H9 (cell line): ENCODE measurements at regions not wholly inside any gene's neighbourhood (a gene's known extent, or its start where the extent isn't known, plus 50 kb on each side); places are given as distances from the start of the nearest gene placed in this dataset.

ENCODE experiments used
- DNase-seq: peaks from one replicate; pipeline ENCODE4 v3.0.0-alpha.2; 2017
- H2AFZ ChIP-seq: one replicate; pipeline ENCODE4 v1.6.1; 2013; ENCODE audit warnings: mild to moderate bottlenecking, low read length, control low read depth, moderate library complexity
- H2AK5ac ChIP-seq: 2 replicates; pipeline ENCODE4 v1.6.1; 2013; ENCODE audit warnings: low read length, control low read depth, mixed read lengths; ENCODE audit not compliant: insufficient read length
- H2BK120ac ChIP-seq: one replicate; pipeline ENCODE4 v1.6.1; 2013; ENCODE audit warnings: low read depth, mild to moderate bottlenecking, low read length, control low read depth, inconsistent platforms; ENCODE audit not compliant: poor library complexity, severe bottlenecking
- H2BK12ac ChIP-seq: 2 replicates; pipeline ENCODE4 v1.6.1; 2013; ENCODE audit warnings: low read length, control low read depth, mixed read lengths, low read depth; ENCODE audit not compliant: insufficient read length
- H2BK15ac ChIP-seq: 2 replicates; pipeline ENCODE4 v1.6.1; 2013; ENCODE audit warnings: low read depth, low read length, control low read depth
- H2BK20ac ChIP-seq: one replicate; pipeline ENCODE4 v1.6.1; 2013; ENCODE audit warnings: low read depth, mild to moderate bottlenecking, low read length, control low read depth, inconsistent platforms; ENCODE audit not compliant: poor library complexity, severe bottlenecking
- H2BK5ac ChIP-seq: 2 replicates; pipeline ENCODE4 v1.6.1; 2013; ENCODE audit warnings: low read length, control low read depth, mixed read lengths; ENCODE audit not compliant: insufficient read length
- H3K14ac ChIP-seq: 2 replicates; pipeline ENCODE4 v1.6.1; 2013; ENCODE audit warnings: low read length, control low read depth; ENCODE audit not compliant: insufficient read depth
- H3K18ac ChIP-seq: 2 replicates; pipeline ENCODE4 v1.6.1; 2013; ENCODE audit warnings: low read depth, mild to moderate bottlenecking, mixed read lengths, low read length, control low read depth; ENCODE audit not compliant: insufficient read length
- H3K23ac ChIP-seq: 2 replicates; pipeline ENCODE4 v1.6.1; 2013; ENCODE audit warnings: low read length, control low read depth, mixed read lengths, low read depth; ENCODE audit not compliant: insufficient read length
- H3K23me2 ChIP-seq: 2 replicates; pipeline ENCODE4 v1.6.1; 2013; ENCODE audit warnings: low read depth, mild to moderate bottlenecking, mixed read lengths, low read length, control low read depth; ENCODE audit not compliant: insufficient read length, poor library complexity, severe bottlenecking
- H3K27ac ChIP-seq: 2 replicates; pipeline ENCODE4 v1.5.1; 2013; ENCODE audit warnings: low read length, control low read depth, mixed read lengths, low read depth; ENCODE audit not compliant: insufficient read length
- H3K27me3 ChIP-seq: 2 replicates; pipeline ENCODE4 v1.6.1; 2013; ENCODE audit warnings: low read length, control low read depth, inconsistent platforms; ENCODE audit not compliant: insufficient read depth
- H3K4ac ChIP-seq: 2 replicates; pipeline ENCODE4 v1.6.1; 2013; ENCODE audit warnings: low read depth, mild to moderate bottlenecking, control low read depth, inconsistent platforms, low read length, moderate library complexity
- H3K4me1 ChIP-seq: 2 replicates; pipeline ENCODE4 v1.6.1; 2013; ENCODE audit warnings: low read length, control low read depth, inconsistent platforms; ENCODE audit not compliant: insufficient read depth
- H3K4me2 ChIP-seq: 2 replicates; pipeline ENCODE4 v1.6.1; 2013; ENCODE audit warnings: low read length, control low read depth, mixed read lengths; ENCODE audit not compliant: insufficient read length, insufficient read depth
- H3K56ac ChIP-seq: 2 replicates; pipeline ENCODE4 v1.6.1; 2013; ENCODE audit warnings: low read depth, mild to moderate bottlenecking, mixed read lengths, low read length, control low read depth; ENCODE audit not compliant: insufficient read length
- H3K79me1 ChIP-seq: 2 replicates; pipeline ENCODE4 v1.6.1; 2013; ENCODE audit warnings: low read depth, mild to moderate bottlenecking, moderate library complexity, low read length, control low read depth, inconsistent platforms; ENCODE audit not compliant: insufficient read depth, poor library complexity, severe bottlenecking
- H3K79me2 ChIP-seq: 2 replicates; pipeline ENCODE4 v1.6.1; 2013; ENCODE audit warnings: low read length, control low read depth, inconsistent platforms; ENCODE audit not compliant: insufficient read depth
- H3K9ac ChIP-seq: 2 replicates; pipeline ENCODE4 v1.6.1; 2013; ENCODE audit warnings: low read length, control low read depth, mixed read lengths; ENCODE audit not compliant: insufficient read length; ENCODE audit errors: extremely low read depth
- H3K9me3 ChIP-seq: one replicate; pipeline ENCODE4 v1.6.1; 2013; ENCODE audit warnings: low read depth, low read length, inconsistent platforms; ENCODE audit not compliant: control insufficient read depth
- H3T11ph ChIP-seq: one replicate; pipeline ENCODE4 v1.6.1; 2013; ENCODE audit warnings: mild to moderate bottlenecking, low read length, control low read depth, inconsistent platforms
- H4K20me1 ChIP-seq: one replicate; pipeline ENCODE4 v1.6.1; 2013; ENCODE audit not compliant: control insufficient read depth, insufficient read length, insufficient read depth
- H4K5ac ChIP-seq: 2 replicates; pipeline ENCODE4 v1.6.1; 2013; ENCODE audit warnings: low read depth, mild to moderate bottlenecking, mixed read lengths, low read length, control low read depth; ENCODE audit not compliant: insufficient read length
- H4K8ac ChIP-seq: replicated peaks from 2 replicates; pipeline ENCODE4 v1.6.1; 2013; ENCODE audit warnings: low read length, control low read depth, mixed read lengths, low read depth; ENCODE audit not compliant: insufficient read length
- H4K91ac ChIP-seq: 2 replicates; pipeline ENCODE4 v1.6.1; 2013; ENCODE audit warnings: low read depth, mild to moderate bottlenecking, moderate library complexity, mixed read lengths, low read length, control low read depth; ENCODE audit not compliant: insufficient read length
- H3K27ac Mint-ChIP-seq, 3 experiments: 2 replicates in 2 of 3; 3 replicates in 1 of 3; pipeline ENCODE4 v1.8.0; 2020 to 2021; ENCODE audit warnings: mixed read lengths in 3 of 3, mild to moderate bottlenecking in 1 of 3, moderate library complexity in 1 of 3
- H3K27me3 Mint-ChIP-seq: 2 replicates; pipeline ENCODE4 v1.8.0; 2021; ENCODE audit warnings: low read depth, mild to moderate bottlenecking, moderate library complexity, mixed read lengths
- H3K36me3 Mint-ChIP-seq, 3 experiments: 2 replicates in 2 of 3; 3 replicates in 1 of 3; pipeline ENCODE4 v1.8.0; 2020 to 2021; ENCODE audit warnings: low read depth in 3 of 3, mixed read lengths in 3 of 3; ENCODE audit not compliant: insufficient read depth in 1 of 3
- H3K4me1 Mint-ChIP-seq, 2 experiments: 2 replicates each; pipeline ENCODE4 v1.8.0; 2020; ENCODE audit warnings: mixed read lengths in 2 of 2
- H3K4me3 Mint-ChIP-seq, 2 experiments: 2 replicates in 1 of 2; 3 replicates in 1 of 2; pipeline ENCODE4 v1.8.0; 2020 to 2021; ENCODE audit warnings: mild to moderate bottlenecking in 2 of 2, mixed read lengths in 2 of 2, moderate library complexity in 1 of 2
- H3K9me3 Mint-ChIP-seq, 2 experiments: 2 replicates in 1 of 2; 3 replicates in 1 of 2; pipeline ENCODE4 v1.8.0; 2020; ENCODE audit warnings: mild to moderate bottlenecking in 2 of 2, mixed read lengths in 2 of 2, moderate library complexity in 1 of 2
- CTCF ChIP-seq: fragments of 200-600 bp; sonication (generic); conservative IDR thresholded peaks from 3 replicates; pipeline ENCODE4 v1.8.0; 2021; ENCODE audit warnings: antibody characterized with exemption, mild to moderate bottlenecking
- WGBS: extraction: QIAGEN DNeasy Blood & Tissue Kit; methylation state at CpG from one replicate; pipeline ENCODE4 v1.1.7; 2013; ENCODE audit warnings: missing lambda C conversion rate, low lambda C conversion rate, mixed read lengths; ENCODE audit not compliant: insufficient read length; ENCODE audit errors: extremely low coverage; 5-methylcytosine and 5-hydroxymethylcytosine counted together

DNA sequence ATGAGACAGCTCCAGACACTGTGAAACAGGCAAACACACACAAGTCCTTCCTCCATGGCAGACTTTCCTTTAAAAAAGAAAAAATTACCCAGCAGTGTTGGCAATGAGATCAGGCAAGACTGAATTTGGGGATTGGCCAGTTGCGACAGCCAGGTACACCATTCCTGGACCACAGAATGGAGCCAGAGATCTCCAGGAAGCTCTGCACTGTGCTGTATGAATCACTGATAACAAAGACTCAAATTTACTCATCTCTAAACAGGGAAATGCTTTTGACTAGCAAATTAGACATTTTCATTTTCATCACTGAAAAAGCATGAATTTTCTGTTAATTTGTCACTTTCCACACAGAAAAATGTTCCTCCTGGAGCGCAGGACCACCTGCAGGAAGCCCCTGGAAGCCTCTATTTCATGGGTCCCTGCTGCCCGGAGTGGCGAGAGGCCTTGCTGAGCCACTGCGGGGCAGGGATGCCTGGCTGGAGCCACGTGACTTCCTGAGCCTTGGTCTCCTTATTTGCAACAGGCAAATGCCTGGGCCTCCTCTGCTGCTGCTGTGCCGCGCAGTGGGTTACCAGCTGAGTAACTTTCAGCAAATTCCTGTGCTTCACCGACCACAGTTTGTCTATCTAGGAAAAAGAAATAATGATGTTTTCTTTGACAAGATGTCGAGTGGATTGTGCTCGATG is 185.9 kb upstream of the ZNF618 start:
- H3K27me3 Mint-ChIP-seq = peaks cover 70% of the 10 kb centered on the region
- Histone ChIP-seq H3T11ph (no peak overlapping the region), H3K9ac (no peak overlapping the region), H3K9me3 (no peaks in the 10 kb centered on the region), H4K8ac (no peak overlapping the region), H2BK5ac (no peak overlapping the region), H3K27ac (no peak overlapping the region), H3K79me2 (no peaks in the 10 kb centered on the region), H3K14ac (no peak overlapping the region), H2BK20ac (no peak overlapping the region), H2AFZ (no peak overlapping the region), H4K91ac (no peak overlapping the region), H2BK12ac (no peak overlapping the region), H3K79me1 (no peaks in the 10 kb centered on the region), H4K20me1 (peaks cover 2% of the 10 kb centered on the region), H3K4me2 (no peak overlapping the region), H2AK5ac (no peak overlapping the region), H3K23me2 (peaks cover 7% of the 10 kb centered on the region), H2BK15ac (no peak overlapping the region), H4K5ac (no peak overlapping the region), H3K18ac (no peak overlapping the region), H3K4ac (no peak overlapping the region), H3K27me3 (peaks cover 22% of the 10 kb centered on the region; the same call in 1 of the 2 replicates), H3K23ac (no peak overlapping the region), H3K56ac (no peak overlapping the region), H2BK120ac (no peak overlapping the region), H3K4me1 (no peaks in the 10 kb centered on the region; the same call in 1 of the 2 replicates)
- no peak overlapping the region for H3K27ac Mint-ChIP-seq
- no peaks in the 10 kb centered on the region for H3K36me3 Mint-ChIP-seq
- TF ChIP-seq CTCF = no peak
- peaks cover 8 to 9% of the 10 kb centered on the region in 2 experiments for H3K4me1 Mint-ChIP-seq
- peak; percentile 44 for DNase-seq
- H3K4me3 Mint-ChIP-seq = no peak overlapping the region
- H3K9me3 Mint-ChIP-seq = 0 out of 5 replicates have a peak, but pooled peaks cover 0 to 3% of the 10 kb centered on the region in 2 experiments
- WGBS = no CpG with 5 or more reads among the region's 11 CpGs
